HG02588 (cell line): ENCODE measurements at regions not wholly inside any gene's neighbourhood (a gene's known extent, or its start where the extent isn't known, plus 50 kb on each side); places are given as distances from the start of the nearest gene placed in this dataset.

Source experiments
- ATAC-seq: cut with Tn5 transposase; IDR thresholded peaks from one replicate; pipeline ENCODE4 v1.9.1; 2021; ENCODE audit warnings: mild to moderate bottlenecking, moderate library complexity; ENCODE audit not compliant: unreplicated experiment

DNA sequence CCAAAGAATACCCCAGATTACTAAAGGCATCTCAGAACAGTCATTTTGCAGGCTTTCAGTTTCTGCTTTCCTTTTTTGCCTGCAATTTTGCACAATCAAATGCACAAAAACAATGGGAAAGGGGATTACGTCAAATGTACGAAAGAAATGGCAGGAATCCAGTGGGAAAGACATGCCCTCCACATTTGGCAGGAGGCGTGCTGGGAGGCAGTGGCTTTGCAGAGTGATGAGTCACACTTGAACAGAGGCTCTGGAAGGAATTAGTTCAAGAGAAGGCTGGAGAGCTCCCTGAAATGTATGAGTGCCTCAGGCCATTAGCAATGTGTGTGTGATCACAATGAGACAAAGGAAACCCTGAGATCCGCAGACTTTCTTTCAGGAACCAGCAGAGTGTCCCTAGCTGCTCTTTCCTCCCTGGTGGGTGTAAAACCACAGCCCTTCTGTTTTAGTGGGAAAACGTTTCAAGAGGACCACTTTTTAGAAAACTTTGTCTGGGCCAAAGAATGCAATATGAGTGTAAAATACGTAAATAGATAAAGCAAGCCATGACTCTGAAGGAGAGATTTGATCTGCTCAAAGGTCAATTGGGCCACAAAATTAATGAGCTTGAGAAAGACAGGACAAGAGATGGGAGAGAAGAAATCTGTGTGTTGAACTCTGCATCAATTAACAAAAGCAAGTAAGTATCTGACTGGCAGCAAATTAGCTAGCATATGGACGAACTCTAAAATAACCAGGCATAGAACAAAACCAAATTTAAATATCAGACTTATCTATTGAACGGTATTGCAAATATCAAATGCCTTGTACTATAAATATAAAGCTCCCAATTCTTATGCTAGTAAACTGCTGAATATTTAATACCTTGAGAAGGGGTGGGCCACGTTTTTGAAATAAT, 155.4 kb upstream of the PDE3A start:
- no peak for ATAC-seq

DNA sequence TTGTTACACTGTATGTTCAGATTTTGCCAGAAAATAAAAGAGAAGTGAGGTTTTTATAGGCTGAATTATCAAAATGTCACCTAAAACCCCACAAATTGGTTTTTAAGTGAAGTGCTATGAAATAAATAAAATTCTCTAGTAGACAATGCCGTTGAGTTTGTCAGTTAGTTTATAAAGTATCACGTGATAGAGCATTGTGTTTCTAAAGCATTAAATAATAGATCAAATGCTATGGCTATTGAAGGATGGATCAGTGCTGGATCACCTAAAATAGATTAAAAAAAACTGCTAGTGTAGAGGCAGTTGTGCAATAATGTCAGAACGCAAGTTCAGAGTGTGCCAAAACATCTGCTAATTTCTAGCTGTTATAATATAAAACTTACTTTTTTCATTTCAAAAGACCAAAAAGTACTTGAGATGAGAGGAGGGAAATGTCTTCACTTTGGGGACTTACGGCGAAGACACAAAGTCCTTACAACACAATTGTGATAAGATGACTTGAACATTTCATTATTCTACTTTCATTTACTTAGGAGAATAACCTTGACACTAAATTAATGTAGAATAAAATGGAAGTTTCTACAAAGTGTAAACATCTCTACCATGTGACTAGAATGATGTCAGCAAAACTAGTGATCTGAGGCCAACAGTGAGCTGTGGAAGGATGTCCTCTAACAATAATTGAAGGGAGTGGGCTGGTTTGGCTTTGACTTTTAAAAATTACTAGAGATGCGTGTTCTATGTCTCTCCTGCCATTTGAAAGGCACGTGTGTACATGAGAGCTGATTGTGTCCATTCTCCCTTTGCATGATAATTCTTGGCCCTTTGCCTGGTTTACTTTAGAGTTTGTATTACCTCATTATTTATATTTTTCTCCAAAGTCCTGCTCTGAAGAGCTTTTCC, 154.4 kb upstream of the PDE3A start:
- no peak for ATAC-seq

DNA sequence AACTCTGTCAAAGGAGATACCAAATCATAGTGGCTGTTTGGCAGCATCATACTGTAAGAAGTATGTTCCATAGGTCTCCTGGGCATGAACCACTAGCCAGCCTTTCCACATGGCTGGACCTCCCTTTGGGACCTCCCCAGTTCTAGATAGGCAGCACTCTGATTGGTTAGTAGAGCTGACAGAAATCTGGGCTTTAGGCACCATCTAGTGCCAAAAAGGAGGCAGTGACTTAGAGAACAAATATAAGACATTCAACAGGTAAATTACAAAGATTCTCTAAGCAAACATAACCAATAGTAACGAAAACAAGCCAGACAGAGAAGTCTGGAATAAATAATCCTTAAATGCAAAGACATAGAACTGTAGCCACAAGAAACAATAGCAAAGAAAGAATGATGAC, 148.0 kb upstream of the PDE3A start:
- no peak for ATAC-seq

DNA sequence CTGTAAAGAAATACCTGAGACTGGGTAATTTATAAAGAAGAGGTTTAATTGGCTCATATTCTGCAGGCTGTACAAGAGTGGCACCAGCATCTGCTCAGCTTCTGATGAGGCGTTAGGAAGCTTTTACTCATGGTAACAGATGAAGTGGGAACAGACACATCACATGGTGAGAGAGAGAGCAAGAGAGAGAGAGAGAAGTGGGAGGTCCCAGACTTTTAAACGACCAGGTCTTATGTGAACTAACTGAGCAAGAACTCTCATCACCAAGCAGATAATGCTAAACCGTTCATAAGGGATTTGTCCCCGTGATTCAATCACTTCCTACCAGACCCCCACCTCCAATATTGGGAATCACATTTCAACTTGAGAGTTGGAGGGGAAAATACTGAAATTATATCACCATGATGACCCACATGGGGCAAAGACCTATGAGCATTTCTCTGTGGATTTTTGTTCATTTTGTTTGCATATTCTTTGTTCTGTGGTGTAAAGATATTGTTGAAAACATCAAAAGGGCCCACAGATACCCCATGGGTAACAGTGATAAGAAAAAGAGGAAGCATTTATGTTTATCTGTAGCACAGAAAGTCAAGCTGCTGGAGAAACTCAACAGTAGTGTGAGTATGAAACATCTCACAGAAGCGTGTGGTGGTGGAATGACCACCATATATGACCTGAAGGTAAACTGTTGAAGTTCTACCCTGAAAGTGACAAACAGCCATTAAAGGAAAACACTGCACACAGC, 135.2 kb upstream of the PDE3A start:
- ATAC-seq: no peak

GRCh38 chr12:20234474-20234873, 133.9 kb upstream of the PDE3A start:
- ATAC-seq: no peak

- no peak for ATAC-seq
Measured at GRCh38 chr12:20237091-20237490, 131.2 kb upstream of the PDE3A start.

DNA sequence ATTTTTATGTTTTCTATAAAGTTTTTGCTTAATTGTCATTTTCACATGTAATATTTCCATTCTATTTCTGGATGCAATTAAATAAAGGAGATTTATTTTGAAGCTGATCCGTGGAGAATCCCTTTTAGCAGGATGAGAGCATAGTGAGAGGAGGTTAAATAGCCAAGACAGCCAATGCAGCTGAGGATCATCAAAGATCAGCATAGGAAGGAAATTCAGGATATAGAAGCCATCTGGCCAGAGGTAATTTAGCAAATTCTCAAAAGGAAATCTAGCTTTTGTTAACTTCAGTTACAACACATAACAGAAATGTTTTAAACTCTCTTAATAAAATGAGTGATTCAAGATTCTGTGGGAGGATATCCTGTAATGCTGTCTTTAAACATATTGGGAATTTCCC, 122.8 kb upstream of the PDE3A start:
- no peak for ATAC-seq

DNA sequence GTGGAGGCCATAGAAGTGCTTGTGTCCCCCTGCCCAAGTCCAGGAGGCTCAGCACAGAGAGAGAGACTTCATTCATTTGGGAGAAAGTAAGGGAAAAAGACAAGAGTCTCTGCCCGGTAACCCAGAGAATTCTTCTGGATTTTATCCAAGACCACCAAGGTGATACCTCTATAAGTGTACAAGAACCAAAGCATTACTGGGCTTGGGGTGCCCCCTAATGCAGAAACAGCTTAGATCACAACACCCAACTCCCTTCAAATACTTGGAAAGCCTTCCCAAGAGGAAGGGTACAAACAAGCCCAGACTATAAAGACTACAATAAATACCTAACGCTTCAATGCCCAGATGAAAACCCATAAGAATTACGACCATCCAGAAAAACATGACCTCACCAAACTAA, 119.7 kb upstream of the PDE3A start:
- no peak for ATAC-seq

DNA sequence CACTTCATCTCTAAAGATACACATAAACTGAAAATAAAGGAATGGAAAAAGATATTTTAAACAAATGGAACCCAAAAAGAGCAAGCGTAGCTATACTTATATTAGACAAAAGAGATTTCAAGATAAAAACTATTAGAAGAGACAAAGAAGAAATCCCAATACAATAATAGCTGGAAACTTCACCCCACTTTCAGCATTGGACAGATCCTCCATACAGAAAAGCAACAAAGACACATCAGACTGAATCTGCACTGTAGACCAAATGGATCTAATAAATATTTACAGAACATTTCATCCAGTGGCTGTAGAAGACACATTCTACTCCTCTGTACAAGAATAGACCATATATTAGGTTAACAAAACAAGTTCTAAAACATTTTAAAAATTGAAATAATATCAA, 117.6 kb upstream of the PDE3A start:
- no peak for ATAC-seq

- no peak for ATAC-seq
Measured at GRCh38 chr12:20257311-20257710, 111.0 kb upstream of the PDE3A start.

- no peak for ATAC-seq
Measured at GRCh38 chr12:20259786-20260185, 108.6 kb upstream of the PDE3A start.

- ATAC-seq: no peak
Measured at GRCh38 chr12:20260851-20261250, 107.5 kb upstream of the PDE3A start.

GRCh38 chr12:20262119-20262518, 106.2 kb upstream of the PDE3A start:
- no peak for ATAC-seq

GRCh38 chr12:20264026-20264425, 104.3 kb upstream of the PDE3A start:
- no peak for ATAC-seq

DNA sequence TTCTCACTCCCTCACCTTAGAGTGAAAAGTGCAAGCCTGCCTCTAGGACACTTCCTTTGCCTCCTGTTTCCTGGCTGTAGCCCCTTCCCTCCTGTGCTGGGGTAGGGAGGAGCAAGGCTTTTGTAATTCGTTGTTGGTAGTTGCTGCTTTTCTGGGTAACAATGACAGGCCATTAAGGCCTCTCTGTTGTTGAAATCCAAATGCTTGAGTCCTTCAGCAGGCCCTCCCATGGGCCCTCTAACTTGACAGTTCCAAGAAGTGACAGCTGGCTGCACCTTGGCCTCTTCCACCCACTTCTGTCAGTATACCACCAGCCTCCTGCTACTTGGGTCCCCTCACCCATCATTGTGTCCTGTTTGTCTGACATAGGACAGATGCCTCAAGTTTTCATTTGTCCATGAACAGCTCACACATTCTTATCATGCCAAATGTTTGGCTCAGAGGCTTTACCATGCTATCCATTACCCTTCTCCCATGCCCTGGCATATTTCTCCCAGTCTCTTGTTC, 103.7 kb upstream of the PDE3A start:
- ATAC-seq: no peak

GRCh38 chr12:20268121-20268732, 100.1 kb upstream of the PDE3A start:
- no peak for ATAC-seq

DNA sequence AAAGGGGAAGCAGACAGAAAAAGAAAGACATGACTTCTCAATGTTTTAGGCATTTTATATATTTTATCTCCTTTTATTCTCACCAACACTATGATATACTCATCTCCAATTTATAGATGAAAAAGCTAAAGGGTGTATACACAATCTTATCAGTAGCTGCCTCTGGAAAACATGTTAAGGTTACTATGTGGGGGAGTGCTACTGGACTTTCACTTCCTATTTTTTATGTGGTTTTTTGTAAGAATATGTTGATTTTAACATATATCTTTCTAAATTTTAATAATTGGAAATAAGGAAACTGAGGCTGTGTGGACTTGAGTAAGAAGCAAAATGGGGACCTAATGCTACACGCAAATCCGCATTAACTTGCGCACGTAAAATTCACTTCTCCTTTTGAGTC, 99.6 kb upstream of the PDE3A start:
- no peak for ATAC-seq

DNA sequence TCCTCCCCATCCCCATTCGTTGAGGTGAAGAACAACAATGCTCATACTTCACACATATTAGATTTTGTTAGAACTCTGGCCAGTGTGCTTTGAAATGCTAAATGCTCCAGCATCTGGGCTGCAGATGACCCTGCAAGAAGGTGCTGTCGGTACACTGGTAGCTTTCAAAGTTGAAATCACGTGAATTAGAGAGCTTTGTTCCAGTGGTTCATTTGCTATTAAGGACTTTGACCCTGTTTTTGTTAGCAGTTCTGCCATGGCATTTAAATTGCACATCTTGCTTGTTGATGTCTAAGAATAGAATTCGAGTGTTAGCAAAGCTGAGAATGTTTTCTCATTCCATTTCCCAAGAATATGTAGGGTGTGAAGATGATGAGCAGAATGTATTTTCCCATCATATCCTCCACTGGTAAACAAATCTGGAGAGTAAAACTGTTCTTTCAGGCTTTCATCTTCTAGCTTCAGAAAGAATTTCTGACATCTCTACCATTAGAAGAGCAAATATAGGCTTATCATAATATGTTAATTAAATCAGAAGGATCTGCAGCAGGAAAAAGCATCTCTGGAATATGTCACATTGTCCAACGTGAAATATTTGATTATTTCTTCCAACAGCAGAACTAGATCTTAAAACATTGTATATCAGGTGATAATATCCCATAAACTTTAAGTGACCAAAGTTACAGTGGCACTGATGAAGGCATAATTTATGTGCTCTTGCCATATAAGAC, 98.8 kb upstream of the PDE3A start:
- no peak for ATAC-seq

DNA sequence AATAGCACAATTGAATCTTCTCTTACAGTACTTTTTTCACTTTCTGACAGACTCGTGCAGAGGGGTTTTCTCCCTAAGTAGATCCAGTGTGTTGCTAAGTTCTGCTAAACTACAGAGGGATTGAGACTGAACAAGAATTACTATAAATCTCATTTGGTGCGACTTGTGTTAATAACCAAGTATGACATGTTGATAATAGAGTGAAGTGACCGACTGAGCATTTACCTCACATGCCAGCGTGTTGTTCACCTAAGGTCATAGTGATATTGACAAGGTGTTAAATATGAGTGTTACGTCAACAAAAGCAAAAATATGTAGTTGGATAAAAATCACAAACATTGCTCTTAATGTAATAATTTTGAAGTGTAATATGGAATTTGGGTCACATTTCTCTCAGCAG, 97.8 kb upstream of the PDE3A start:
- no peak for ATAC-seq

- ATAC-seq: no peak
Measured at GRCh38 chr12:20272161-20272560, 96.2 kb upstream of the PDE3A start.
